ENCODE measurements at regions not wholly inside any gene's neighbourhood (a gene's known extent, or its start where the extent isn't known, plus 50 kb on each side); places are given as distances from the start of the nearest gene placed in this dataset.
A peak's percentile ranks its signal among the peaks of the same experiment; 100 is the strongest.

GRCh38 chr9:96061293-96061987 lies 185.9 kb downstream of the ERCC6L2 start:
- H3K27me3 ChIP-seq (ENCODE audit: insufficient read depth, low read length, poor library complexity, severe bottlenecking) = no peaks in the 10 kb centered on the region
- peak; percentile 78 for TF ChIP-seq CTCF (conservative IDR thresholded peaks at IDR 0.05; ENCODE audit: low read length)
- TF ChIP-seq EZH2phosphoT487 (IDR thresholded peaks at IDR 0.05; ENCODE audit: borderline replicate concordance) = no peak
- no peaks in the 10 kb centered on the region for H3K9me2 ChIP-seq (replicated peaks; ENCODE audit: low read depth, low read length)
- H3K4me2 ChIP-seq (ENCODE audit: low read depth, low read length, poor library complexity, severe bottlenecking) = no peak overlapping the region
- H3K79me2 ChIP-seq (ENCODE audit: insufficient read depth, low read length) = no peaks in the 10 kb centered on the region
- H3K4me3 ChIP-seq (ENCODE audit: low read length, poor library complexity, severe bottlenecking) = no peak overlapping the region
- peak overlapping the region; percentile 50; the same call in 1 of the 2 replicates for H2AFZ ChIP-seq (ENCODE audit: low read length)
- peaks cover 22% of the 10 kb centered on the region for H3K4me1 ChIP-seq (ENCODE audit: insufficient read depth, low read length, poor library complexity, severe bottlenecking)
- H3K9me3 ChIP-seq (ENCODE audit: insufficient read depth, low read depth, low read length) = no peaks in the 10 kb centered on the region
- H3F3A ChIP-seq (ENCODE audit: low read depth) = no peaks in the 10 kb centered on the region
- H4K20me1 ChIP-seq (ENCODE audit: insufficient read depth, low read length, poor library complexity, severe bottlenecking) = no peaks in the 10 kb centered on the region
- no peak overlapping the region for H3K9ac ChIP-seq (ENCODE audit: low read depth, low read length, poor library complexity, severe bottlenecking)
- no peaks in the 10 kb centered on the region for H3K36me3 ChIP-seq (ENCODE audit: insufficient read depth, low read length)

GRCh38 chr9:96058218-96058617 lies 182.7 kb downstream of the ERCC6L2 start:
- Histone ChIP-seq H3K27me3 (ENCODE audit: insufficient read depth, low read length, poor library complexity, severe bottlenecking) (no peaks in the 10 kb centered on the region), H3K9me3 (ENCODE audit: insufficient read depth, low read depth, low read length) (no peaks in the 10 kb centered on the region), H3K9ac (ENCODE audit: low read depth, low read length, poor library complexity, severe bottlenecking) (no peak overlapping the region), H3F3A (ENCODE audit: low read depth) (no peaks in the 10 kb centered on the region), H3K79me2 (ENCODE audit: insufficient read depth, low read length) (no peaks in the 10 kb centered on the region), H2AFZ (ENCODE audit: low read length) (no peak overlapping the region), H3K4me3 (ENCODE audit: low read length, poor library complexity, severe bottlenecking) (no peak overlapping the region), H3K9me2 (replicated peaks; ENCODE audit: low read depth, low read length) (no peaks in the 10 kb centered on the region), H3K36me3 (ENCODE audit: insufficient read depth, low read length) (no peaks in the 10 kb centered on the region), H3K4me2 (ENCODE audit: low read depth, low read length, poor library complexity, severe bottlenecking) (no peak overlapping the region), H4K20me1 (ENCODE audit: insufficient read depth, low read length, poor library complexity, severe bottlenecking) (no peaks in the 10 kb centered on the region), H3K4me1 (ENCODE audit: insufficient read depth, low read length, poor library complexity, severe bottlenecking) (peaks cover 22% of the 10 kb centered on the region)
- TF ChIP-seq CTCF (conservative IDR thresholded peaks at IDR 0.05; ENCODE audit: low read length) (no peak), EZH2phosphoT487 (IDR thresholded peaks at IDR 0.05; ENCODE audit: borderline replicate concordance) (no peak)

- TF ChIP-seq CTCF (conservative IDR thresholded peaks at IDR 0.05; ENCODE audit: low read length) (no peak), EZH2phosphoT487 (IDR thresholded peaks at IDR 0.05; ENCODE audit: borderline replicate concordance) (no peak)
- Histone ChIP-seq H3K27me3 (ENCODE audit: insufficient read depth, low read length, poor library complexity, severe bottlenecking) (no peaks in the 10 kb centered on the region), H3K9me3 (ENCODE audit: insufficient read depth, low read depth, low read length) (no peaks in the 10 kb centered on the region), H4K20me1 (ENCODE audit: insufficient read depth, low read length, poor library complexity, severe bottlenecking) (no peaks in the 10 kb centered on the region), H3K36me3 (ENCODE audit: insufficient read depth, low read length) (no peaks in the 10 kb centered on the region), H3K79me2 (ENCODE audit: insufficient read depth, low read length) (no peaks in the 10 kb centered on the region), H2AFZ (ENCODE audit: low read length) (no peak overlapping the region), H3K4me2 (ENCODE audit: low read depth, low read length, poor library complexity, severe bottlenecking) (no peak overlapping the region), H3F3A (ENCODE audit: low read depth) (no peaks in the 10 kb centered on the region), H3K9me2 (replicated peaks; ENCODE audit: low read depth, low read length) (no peaks in the 10 kb centered on the region), H3K9ac (ENCODE audit: low read depth, low read length, poor library complexity, severe bottlenecking) (no peak overlapping the region), H3K4me3 (ENCODE audit: low read length, poor library complexity, severe bottlenecking) (no peak overlapping the region), H3K4me1 (ENCODE audit: insufficient read depth, low read length, poor library complexity, severe bottlenecking) (peaks cover 22% of the 10 kb centered on the region)
Measured at GRCh38 chr9:96057155-96057554, 181.7 kb downstream of the ERCC6L2 start.

All from Loucy (cell line).